Smooth muscle cell (in vitro differentiated cells): ENCODE measurements at regions not wholly inside any gene's neighbourhood (a gene's known extent, or its start where the extent isn't known, plus 50 kb on each side); places are given as distances from the start of the nearest gene placed in this dataset.

Experiments used
- DNase-seq: peaks from one replicate; lab custom pipeline; 2025; ENCODE audit not compliant: unreplicated experiment; lab: John Stamatoyannopoulos, UW
- H2AFZ ChIP-seq: fragments of 200-600 bp; sonication (generic); 2 replicates; pipeline ENCODE4 v1.6.0; 2016; ENCODE audit warnings: antibody characterized with exemption, low read depth, mild to moderate bottlenecking
- H3F3A ChIP-seq: fragments of 200-600 bp; sonication (generic); 2 replicates; pipeline ENCODE4 v1.6.0; 2017; ENCODE audit warnings: antibody characterized with exemption, low read depth
- H3K27ac ChIP-seq: fragments of 200-600 bp; sonication (generic); 2 replicates; pipeline ENCODE4 v1.5.1; 2016; ENCODE audit warnings: low read depth, mild to moderate bottlenecking
- H3K27me3 ChIP-seq: fragments of 200-600 bp; sonication (generic); 2 replicates; pipeline ENCODE4 v1.6.1; 2016; ENCODE audit warnings: low read depth, mild to moderate bottlenecking
- H3K36me3 ChIP-seq: fragments of 200-600 bp; sonication (generic); 2 replicates; pipeline ENCODE4 v1.5.1; 2016; ENCODE audit warnings: low read depth
- H3K4me1 ChIP-seq: fragments of 200-600 bp; sonication (generic); 2 replicates; pipeline ENCODE4 v1.5.1; 2016; ENCODE audit warnings: low read depth
- H3K4me2 ChIP-seq: fragments of 200-600 bp; sonication (generic); 2 replicates; pipeline ENCODE4 v1.6.0; 2016; ENCODE audit warnings: mild to moderate bottlenecking
- H3K4me3 ChIP-seq: fragments of 200-600 bp; sonication (generic); 2 replicates; pipeline ENCODE4 v1.5.1; 2016; ENCODE audit warnings: mild to moderate bottlenecking
- H3K79me2 ChIP-seq: fragments of 200-600 bp; sonication (generic); 2 replicates; pipeline ENCODE4 v1.6.0; 2016; ENCODE audit warnings: low read depth, mild to moderate bottlenecking
- H3K9ac ChIP-seq: fragments of 200-600 bp; sonication (generic); 2 replicates; pipeline ENCODE4 v1.6.0; 2016; ENCODE audit warnings: low read depth
- H3K9me3 ChIP-seq: fragments of 200-600 bp; sonication (generic); replicated peaks from 2 replicates; pipeline ENCODE4 v1.5.1; 2016; ENCODE audit warnings: low read depth
- H4K20me1 ChIP-seq: fragments of 200-600 bp; sonication (generic); 2 replicates; pipeline ENCODE4 v1.6.0; 2016; ENCODE audit warnings: low read depth
- CTCF ChIP-seq: fragments of 200-600 bp; sonication (generic); IDR thresholded peaks from 2 replicates; pipeline ENCODE4 v1.5.1; 2017; ENCODE audit warnings: borderline replicate concordance, mild to moderate bottlenecking, antibody characterized with exemption; ENCODE audit not compliant: insufficient read depth, poor library complexity, severe bottlenecking
- WGBS: methylation state at CpG from one replicate; pipeline ENCODE4 v1.1.7; 2016; ENCODE audit warnings: low lambda C conversion rate; 5-methylcytosine and 5-hydroxymethylcytosine counted together

- no peak for TF ChIP-seq CTCF
- Histone ChIP-seq H3K4me3 (no peak overlapping the region), H4K20me1 (no peaks in the 10 kb centered on the region), H3K9me3 (no peaks in the 10 kb centered on the region), H3K27ac (no peak overlapping the region), H3F3A (no peaks in the 10 kb centered on the region), H3K4me2 (peak overlapping the region; percentile 41), H2AFZ (peak overlapping the region; percentile 14), H3K36me3 (no peaks in the 10 kb centered on the region), H3K27me3 (no peaks in the 10 kb centered on the region), H3K79me2 (no peaks in the 10 kb centered on the region), H3K9ac (no peak overlapping the region), H3K4me1 (no peaks in the 10 kb centered on the region)
- no peak for DNase-seq
- WGBS: 18% methylated on average over 1 of the region's 1 CpG
Measured at GRCh38 chr4:23320931-23321587, 568.8 kb downstream of the PPARGC1A start.

- Histone ChIP-seq H2AFZ (no peak overlapping the region), H3K79me2 (no peaks in the 10 kb centered on the region), H3F3A (no peaks in the 10 kb centered on the region), H3K4me3 (no peak overlapping the region), H4K20me1 (no peaks in the 10 kb centered on the region), H3K36me3 (no peaks in the 10 kb centered on the region), H3K9ac (no peak overlapping the region), H3K27me3 (no peaks in the 10 kb centered on the region), H3K27ac (no peak overlapping the region), H3K4me2 (no peak overlapping the region), H3K4me1 (no peaks in the 10 kb centered on the region), H3K9me3 (no peaks in the 10 kb centered on the region)
- DNase-seq: no peak
- TF ChIP-seq CTCF: no peak
Measured at GRCh38 chr4:23312686-23313085, 577.2 kb downstream of the PPARGC1A start.

- Histone ChIP-seq H3K27ac (no peak overlapping the region), H3K36me3 (no peaks in the 10 kb centered on the region), H3K4me3 (no peak overlapping the region), H2AFZ (no peak overlapping the region), H4K20me1 (no peaks in the 10 kb centered on the region), H3F3A (no peaks in the 10 kb centered on the region), H3K4me1 (no peaks in the 10 kb centered on the region), H3K4me2 (no peak overlapping the region), H3K9ac (no peak overlapping the region), H3K9me3 (no peaks in the 10 kb centered on the region), H3K27me3 (no peaks in the 10 kb centered on the region), H3K79me2 (no peaks in the 10 kb centered on the region)
- no peak for TF ChIP-seq CTCF
- 84% methylated on average over 3 of the region's 3 CpGs for WGBS
- no peak for DNase-seq
Measured at GRCh38 chr4:23311983-23312382, 577.9 kb downstream of the PPARGC1A start.

GRCh38 chr4:23305026-23305425 is 584.8 kb downstream of the PPARGC1A start:
- no peak for DNase-seq
- H3K36me3 ChIP-seq: no peaks in the 10 kb centered on the region
- no peak overlapping the region for H3K9ac ChIP-seq
- no peak overlapping the region for H2AFZ ChIP-seq
- no peaks in the 10 kb centered on the region for H3K79me2 ChIP-seq
- H4K20me1 ChIP-seq: no peaks in the 10 kb centered on the region
- H3K9me3 ChIP-seq: no peaks in the 10 kb centered on the region
- H3K4me2 ChIP-seq: peak overlapping the region; percentile 37
- no peaks in the 10 kb centered on the region for H3K4me1 ChIP-seq
- H3K27ac ChIP-seq: no peak overlapping the region
- no peaks in the 10 kb centered on the region for H3K27me3 ChIP-seq
- H3K4me3 ChIP-seq: no peak overlapping the region
- H3F3A ChIP-seq: no peaks in the 10 kb centered on the region
- 62% methylated on average over 1 of the region's 1 CpG for WGBS
- no peak for TF ChIP-seq CTCF
